Calu3 (cell line): ENCODE measurements at regions not wholly inside any gene's neighbourhood (a gene's known extent, or its start where the extent isn't known, plus 50 kb on each side); places are given as distances from the start of the nearest gene placed in this dataset.
A peak's percentile ranks its signal among the peaks of the same experiment; 100 is the strongest.

Experiments used
- BruUV-seq: library from RNA; stranded (reverse); fragments of 400-500 nt; replicated peaks from 2 replicates; lab custom pipeline; 2021; lab: Mats Ljungman, UMichigan
- CTCF ChIA-PET: fragments of 300-600 bp; sonication (Branson Sonifier 250); formaldehyde crosslinking; loops from one replicate; lab custom pipeline; 2022; ENCODE audit warnings: antibody characterized with exemption; lab: Charles Lee
- DNase-seq: peaks from one replicate; pipeline ENCODE4 v3.0.0; 2022
- H3K27ac Mint-ChIP-seq: one replicate; pipeline ENCODE4 v1.8.0; 2022; ENCODE audit warnings: mixed read lengths; ENCODE audit not compliant: unreplicated experiment
- H3K27me3 Mint-ChIP-seq: one replicate; pipeline ENCODE4 v1.8.0; 2022; ENCODE audit warnings: mixed read lengths; ENCODE audit not compliant: unreplicated experiment
- H3K36me3 Mint-ChIP-seq: one replicate; pipeline ENCODE4 v1.8.0; 2022; ENCODE audit warnings: mild to moderate bottlenecking, moderate library complexity, mixed read lengths; ENCODE audit not compliant: insufficient read depth, unreplicated experiment
- H3K4me1 Mint-ChIP-seq: one replicate; pipeline ENCODE4 v1.8.0; 2022; ENCODE audit warnings: mild to moderate bottlenecking, low read depth, mixed read lengths; ENCODE audit not compliant: unreplicated experiment
- H3K4me3 Mint-ChIP-seq: one replicate; pipeline ENCODE4 v1.8.0; 2022; ENCODE audit warnings: mild to moderate bottlenecking, low read depth, moderate library complexity, mixed read lengths; ENCODE audit not compliant: unreplicated experiment
- H3K9me3 Mint-ChIP-seq: one replicate; pipeline ENCODE4 v1.8.0; 2022; ENCODE audit warnings: low read depth, mixed read lengths; ENCODE audit not compliant: unreplicated experiment
- CTCF ChIP-seq: fragments of 200-600 bp; IDR thresholded peaks from one replicate; pipeline ENCODE4 v1.8.0; 2022; ENCODE audit warnings: antibody characterized with exemption; ENCODE audit not compliant: unreplicated experiment
- intact Hi-C: fragments of 100-400 bp; cut with micrococcal nuclease; formaldehyde crosslinking; loops from one replicate; pipeline ENCODE4 v1.10.0; 2022; ENCODE audit not compliant: unreplicated experiment

- Mint-ChIP-seq H3K36me3 (no peaks in the 10 kb centered on the region), H3K27ac (no peak overlapping the region), H3K4me3 (no peak overlapping the region), H3K9me3 (no peaks in the 10 kb centered on the region), H3K4me1 (peaks cover 76% of the 10 kb centered on the region), H3K27me3 (no peaks in the 10 kb centered on the region)
- no peak for DNase-seq
- intact Hi-C loops: loop anchor here (5.0 to 10.0 kb wide), 2 partner anchors 168 to 610 kb away; no protein-coding TSS in a partner anchor
- CTCF ChIA-PET: interaction anchor here (1.4 to 3.6 kb wide), 2 partner anchors 9 to 20 kb away, joined by 4 to 14 read pairs; no protein-coding TSS in a partner anchor
- BruUV-seq: no TSS peak
- TF ChIP-seq CTCF: no peak
Measured at GRCh38 chr3:159785273-159785708, 203.3 kb upstream of the IL12A start.

- BruUV-seq: no TSS peak
- H3K27me3 Mint-ChIP-seq: no peaks in the 10 kb centered on the region
- peaks cover 84% of the 10 kb centered on the region for H3K4me1 Mint-ChIP-seq
- no peaks in the 10 kb centered on the region for H3K9me3 Mint-ChIP-seq
- DNase-seq: no peak
- H3K36me3 Mint-ChIP-seq: no peaks in the 10 kb centered on the region
- no peak for TF ChIP-seq CTCF
- intact Hi-C loops: loop anchor here (1.0 to 10.0 kb wide), 4 partner anchors 13 to 612 kb away; no protein-coding TSS in a partner anchor
- CTCF ChIA-PET: interaction anchor here (0.5 to 3.6 kb wide), 8 partner anchors 11 to 352 kb away, joined by 3 to 14 read pairs (median 6); no protein-coding TSS in a partner anchor
- peak overlapping the region; percentile 32 for H3K4me3 Mint-ChIP-seq
- peak overlapping the region; percentile 71 for H3K27ac Mint-ChIP-seq
Measured at GRCh38 chr3:159786489-159787177, 202.0 kb upstream of the IL12A start.

- Mint-ChIP-seq H3K27ac (peak overlapping the region; percentile 71), H3K4me3 (peak overlapping the region; percentile 32), H3K27me3 (no peaks in the 10 kb centered on the region), H3K4me1 (peaks cover 84% of the 10 kb centered on the region), H3K36me3 (no peaks in the 10 kb centered on the region), H3K9me3 (no peaks in the 10 kb centered on the region)
- CTCF ChIA-PET: interaction anchor here (0.5 to 2.2 kb wide), 7 partner anchors 10 to 351 kb away, joined by 3 to 11 read pairs (median 5); no protein-coding TSS in a partner anchor
- intact Hi-C loops: loop anchor here (1.0 to 10.0 kb wide), 4 partner anchors 12 to 612 kb away; no protein-coding TSS in a partner anchor
- no peak for TF ChIP-seq CTCF
- BruUV-seq: no TSS peak
- DNase-seq: peak; percentile 66
Measured at GRCh38 chr3:159787178-159787574, 201.5 kb upstream of the IL12A start.

GRCh38 chr3:159787794-159788205 lies 200.8 kb upstream of the IL12A start:
- CTCF ChIA-PET: interaction anchor here (0.7 to 2.2 kb wide), 8 partner anchors 9 to 525 kb away, joined by 3 to 11 read pairs (median 4); no protein-coding TSS in a partner anchor
- H3K36me3 Mint-ChIP-seq: no peaks in the 10 kb centered on the region
- no peak overlapping the region for H3K4me3 Mint-ChIP-seq
- peak; percentile 53 for DNase-seq
- BruUV-seq: no TSS peak
- H3K4me1 Mint-ChIP-seq: peaks cover 80% of the 10 kb centered on the region
- no peaks in the 10 kb centered on the region for H3K27me3 Mint-ChIP-seq
- no peak for TF ChIP-seq CTCF
- no peaks in the 10 kb centered on the region for H3K9me3 Mint-ChIP-seq
- intact Hi-C loops: loop anchor here (1.0 to 10.0 kb wide), 4 partner anchors 12 to 613 kb away; no protein-coding TSS in a partner anchor
- peak overlapping the region; percentile 71 for H3K27ac Mint-ChIP-seq
